A673 (cell line): ENCODE measurements at regions not wholly inside any gene's neighbourhood (a gene's known extent, or its start where the extent isn't known, plus 50 kb on each side); places are given as distances from the start of the nearest gene placed in this dataset.

Source experiments
- EZH2 ChIP-seq: fragments of 200-600 bp; sonication (generic); IDR thresholded peaks from 2 replicates; pipeline ENCODE4 v1.6.1; 2017; ENCODE audit warnings: borderline replicate concordance, low read depth, mild to moderate bottlenecking, mixed read lengths, antibody characterized with exemption, low read length; ENCODE audit not compliant: poor library complexity, severe bottlenecking
- TF ChIP-seq, protein P1 (sequence below): fragments of 300-800, 200-600 bp; sonication (generic); conservative IDR thresholded peaks from 2 replicates; pipeline ENCODE4 v1.5.1; 2017; ENCODE audit warnings: low read depth, mild to moderate bottlenecking, antibody characterized with exemption, low read length, moderate library complexity, mixed read lengths

DNA sequence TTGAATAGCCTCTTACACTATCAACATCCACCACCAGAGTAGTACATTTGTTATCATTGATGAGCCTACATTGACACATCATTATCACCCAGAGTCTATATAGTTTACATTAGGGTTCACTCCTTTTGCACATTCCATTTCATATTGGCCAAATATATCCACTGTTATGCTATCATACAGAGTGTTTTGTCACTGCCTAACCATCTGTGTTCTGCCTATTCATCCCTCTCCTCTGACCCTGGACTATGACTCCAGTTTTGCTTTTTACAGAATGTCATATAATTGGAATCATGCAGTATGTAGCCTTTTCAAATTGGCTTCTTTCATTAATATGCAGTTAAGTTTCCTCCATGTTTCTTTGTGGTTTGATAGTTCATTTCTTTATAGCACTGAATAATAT is 904.7 kb downstream of the TLE1 start:
- no peak for TF ChIP-seq EZH2
- TF ChIP-seq, protein P1, sequence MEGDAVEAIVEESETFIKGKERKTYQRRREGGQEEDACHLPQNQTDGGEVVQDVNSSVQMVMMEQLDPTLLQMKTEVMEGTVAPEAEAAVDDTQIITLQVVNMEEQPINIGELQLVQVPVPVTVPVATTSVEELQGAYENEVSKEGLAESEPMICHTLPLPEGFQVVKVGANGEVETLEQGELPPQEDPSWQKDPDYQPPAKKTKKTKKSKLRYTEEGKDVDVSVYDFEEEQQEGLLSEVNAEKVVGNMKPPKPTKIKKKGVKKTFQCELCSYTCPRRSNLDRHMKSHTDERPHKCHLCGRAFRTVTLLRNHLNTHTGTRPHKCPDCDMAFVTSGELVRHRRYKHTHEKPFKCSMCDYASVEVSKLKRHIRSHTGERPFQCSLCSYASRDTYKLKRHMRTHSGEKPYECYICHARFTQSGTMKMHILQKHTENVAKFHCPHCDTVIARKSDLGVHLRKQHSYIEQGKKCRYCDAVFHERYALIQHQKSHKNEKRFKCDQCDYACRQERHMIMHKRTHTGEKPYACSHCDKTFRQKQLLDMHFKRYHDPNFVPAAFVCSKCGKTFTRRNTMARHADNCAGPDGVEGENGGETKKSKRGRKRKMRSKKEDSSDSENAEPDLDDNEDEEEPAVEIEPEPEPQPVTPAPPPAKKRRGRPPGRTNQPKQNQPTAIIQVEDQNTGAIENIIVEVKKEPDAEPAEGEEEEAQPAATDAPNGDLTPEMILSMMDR, result no peak
